H1 (cell line): ENCODE measurements at regions not wholly inside any gene's neighbourhood (a gene's known extent, or its start where the extent isn't known, plus 50 kb on each side); places are given as distances from the start of the nearest gene placed in this dataset.

ENCODE experiments used
- CTCF ChIA-PET: fragments of 300-600 bp; sonication (Branson Sonifier 250); formaldehyde crosslinking; loops from one replicate; lab custom pipeline; 2021; ENCODE audit not compliant: partially characterized antibody; lab: Charles Lee
- POLR2A ChIA-PET: fragments of 300-600 bp; sonication (Branson Sonifier 250); formaldehyde crosslinking; loops from one replicate; lab custom pipeline; 2021; ENCODE audit warnings: inconsistent platforms; ENCODE audit not compliant: partially characterized antibody; lab: Charles Lee
- DNase-seq, 2 experiments: peaks; one replicate each; pipeline versions ENCODE4 v3.0.0 to v3.0.0-alpha.2; 2010 to 2022; ENCODE audit warnings: low spot score in 2 of 2, low read depth in 1 of 2, mixed read lengths in 1 of 2
- FAIRE-seq: peaks from 2 replicates; lab custom pipeline; 2011; peaks lifted over from hg19 to GRCh38; lab: Jason Lieb, UNC
- H2AFZ ChIP-seq: 2 replicates; pipeline ENCODE4 v1.8.1; 2012; ENCODE audit warnings: low read length, inconsistent platforms
- H2AK5ac ChIP-seq: 2 replicates; pipeline ENCODE4 v1.6.1; 2013; ENCODE audit warnings: low read depth, low read length
- H2BK120ac ChIP-seq: replicated peaks from 2 replicates; pipeline ENCODE3; 2013; ENCODE audit warnings: low read depth, low read length, inconsistent platforms
- H2BK12ac ChIP-seq: 2 replicates; pipeline ENCODE4 v1.6.1; 2013; ENCODE audit warnings: low read depth, low read length
- H2BK15ac ChIP-seq: 2 replicates; pipeline ENCODE4 v1.6.1; 2013; ENCODE audit warnings: low read length
- H2BK20ac ChIP-seq: 2 replicates; pipeline ENCODE4 v1.6.1; 2013; ENCODE audit warnings: low read length
- H2BK5ac ChIP-seq: 2 replicates; pipeline ENCODE4 v1.6.1; 2013; ENCODE audit warnings: low read depth, low read length
- H3K14ac ChIP-seq: 2 replicates; pipeline ENCODE4 v1.6.1; 2013; ENCODE audit warnings: inconsistent platforms; ENCODE audit not compliant: insufficient read length
- H3K18ac ChIP-seq: 2 replicates; pipeline ENCODE4 v1.6.1; 2013; ENCODE audit warnings: low read length; ENCODE audit errors: extremely low read depth
- H3K23ac ChIP-seq: 2 replicates; pipeline ENCODE4 v1.6.1; 2013; ENCODE audit warnings: inconsistent platforms; ENCODE audit not compliant: insufficient read length
- H3K23me2 ChIP-seq: 2 replicates; pipeline ENCODE4 v1.6.1; 2013; ENCODE audit warnings: low read depth, low read length
- H3K27ac ChIP-seq: 2 replicates; pipeline ENCODE4 v1.6.1; 2011; ENCODE audit warnings: low read depth, low read length, inconsistent platforms
- H3K27me3 ChIP-seq, 4 experiments: replicated peaks in 1 of 4; 1 replicate in 1 of 4; 2 replicates in 3 of 4; pipeline versions ENCODE4 v1.6.1 to v1.8.1; 2011 to 2013; ENCODE audit warnings: low read length in 3 of 4, mild to moderate bottlenecking in 3 of 4, inconsistent platforms in 2 of 4, mixed read lengths in 2 of 4, moderate library complexity in 1 of 4; ENCODE audit not compliant: control insufficient read depth in 3 of 4, insufficient read depth in 3 of 4; ENCODE audit errors: extremely low read depth in 1 of 4
- H3K36me3 ChIP-seq, 4 experiments: 2 replicates each; pipeline versions ENCODE4 v1.6.1 to v1.8.1; 2011 to 2013; ENCODE audit warnings: mild to moderate bottlenecking in 4 of 4, low read length in 3 of 4, moderate library complexity in 2 of 4, control low read depth in 1 of 4, inconsistent platforms in 1 of 4; ENCODE audit not compliant: insufficient read depth in 4 of 4, control insufficient read depth in 2 of 4
- H3K4ac ChIP-seq: replicated peaks from 2 replicates; pipeline ENCODE3; 2013; ENCODE audit warnings: low read length, low read depth, mixed read lengths, inconsistent platforms; ENCODE audit not compliant: insufficient read length
- H3K4me1 ChIP-seq, 4 experiments: replicated peaks in 1 of 4; 1 replicate in 1 of 4; 2 replicates in 3 of 4; pipeline versions ENCODE4 v1.6.1 to v1.8.1; 2011 to 2013; ENCODE audit warnings: low read length in 3 of 4, inconsistent platforms in 2 of 4, mixed read lengths in 1 of 4; ENCODE audit not compliant: insufficient read depth in 4 of 4, control insufficient read depth in 3 of 4
- H3K4me2 ChIP-seq, 2 experiments: 2 replicates each; pipeline versions ENCODE4 v1.6.1 to v1.8.1; 2011 to 2013; ENCODE audit warnings: low read depth in 2 of 2, low read length in 2 of 2, control low read depth in 1 of 2, inconsistent platforms in 1 of 2, mild to moderate bottlenecking in 1 of 2; ENCODE audit not compliant: insufficient read depth in 1 of 2
- H3K4me3 ChIP-seq, 4 experiments: fragments of 200-600, 300-600 bp in 1 of 4; sonication (generic), shearing (Covaris generic), sonication (Bioruptor Twin) in 1 of 4; 2 replicates each; pipeline versions ENCODE4 v1.5.1 to v1.8.1; 2011 to 2016; ENCODE audit warnings: low read length in 4 of 4, low read depth in 3 of 4, control low read depth in 2 of 4, inconsistent platforms in 2 of 4, mild to moderate bottlenecking in 2 of 4, mixed read lengths in 1 of 4, moderate library complexity in 1 of 4; ENCODE audit not compliant: insufficient read depth in 2 of 4; ENCODE audit errors: extremely low read depth in 1 of 4
- H3K56ac ChIP-seq: replicated peaks from 2 replicates; pipeline ENCODE3; 2013; ENCODE audit warnings: low read depth, mild to moderate bottlenecking, mixed read lengths, low read length, inconsistent platforms; ENCODE audit not compliant: insufficient read length
- H3K79me1 ChIP-seq: 2 replicates; pipeline ENCODE4 v1.6.1; 2013; ENCODE audit warnings: low read depth, low read length, control low read depth
- H3K79me2 ChIP-seq, 2 experiments: 2 replicates each; pipeline versions ENCODE4 v1.6.1 to v1.8.1; 2012 to 2013; ENCODE audit warnings: low read length in 2 of 2, mild to moderate bottlenecking in 2 of 2, inconsistent platforms in 1 of 2; ENCODE audit not compliant: insufficient read depth in 2 of 2, control insufficient read depth in 1 of 2
- H3K9ac ChIP-seq, 4 experiments: replicated peaks in 1 of 4; 1 replicate in 1 of 4; 2 replicates in 3 of 4; pipeline versions ENCODE4 v1.6.1 to v1.8.1; 2011 to 2013; ENCODE audit warnings: low read depth in 3 of 4, low read length in 3 of 4, control low read depth in 2 of 4, mild to moderate bottlenecking in 2 of 4, moderate library complexity in 2 of 4, inconsistent platforms in 1 of 4; ENCODE audit errors: extremely low read depth in 1 of 4
- H3K9me3 ChIP-seq, 2 experiments: 2 replicates each; pipeline versions ENCODE4 v1.6.1 to v1.8.1; 2012 to 2013; ENCODE audit warnings: mild to moderate bottlenecking in 2 of 2, moderate library complexity in 2 of 2, control low read depth in 1 of 2, inconsistent platforms in 1 of 2, low read depth in 1 of 2, low read length in 1 of 2, mixed read lengths in 1 of 2; ENCODE audit not compliant: insufficient read depth in 2 of 2
- H4K20me1 ChIP-seq, 2 experiments: replicated peaks in 1 of 2; 2 replicates each; pipeline versions ENCODE3 to v1.8.1; 2011 to 2013; ENCODE audit warnings: inconsistent platforms in 2 of 2, low read length in 2 of 2, mild to moderate bottlenecking in 1 of 2; ENCODE audit not compliant: insufficient read depth in 2 of 2, control insufficient read depth in 1 of 2
- H4K5ac ChIP-seq: 2 replicates; pipeline ENCODE4 v1.6.1; 2013; ENCODE audit warnings: low read length, low read depth, mixed read lengths, inconsistent platforms; ENCODE audit not compliant: insufficient read length
- H4K8ac ChIP-seq: 2 replicates; pipeline ENCODE4 v1.8.0; 2013; ENCODE audit warnings: mild to moderate bottlenecking, moderate library complexity, low read length, inconsistent platforms; ENCODE audit not compliant: insufficient read depth; ENCODE audit errors: extremely low read depth
- H4K91ac ChIP-seq: replicated peaks from 2 replicates; pipeline ENCODE3; 2013; ENCODE audit warnings: low read length, mixed read lengths, inconsistent platforms; ENCODE audit not compliant: insufficient read length
- JUN ChIP-seq: IDR thresholded peaks from 2 replicates; pipeline ENCODE4 v1.6.1; 2011; ENCODE audit warnings: low read depth, mild to moderate bottlenecking, improper control_type of control experiment, low read length
- JUND ChIP-seq: IDR thresholded peaks from 2 replicates; pipeline ENCODE4 v1.6.1; 2011; ENCODE audit warnings: mild to moderate bottlenecking, improper control_type of control experiment, low read length
- KDM4A ChIP-seq: IDR thresholded peaks from one replicate; pipeline ENCODE4 v1.7.1; 2012; ENCODE audit warnings: low read depth, mild to moderate bottlenecking, moderate library complexity, low read length, inconsistent platforms; ENCODE audit not compliant: severe bottlenecking
- RAD21 ChIP-seq, 2 experiments: IDR thresholded peaks in 1 of 2; conservative IDR thresholded peaks in 1 of 2; 2 replicates each; pipeline ENCODE4 v1.6.1; 2011; ENCODE audit warnings: low read depth in 2 of 2, low read length in 2 of 2, improper control_type of control experiment in 1 of 2, inconsistent platforms in 1 of 2, mild to moderate bottlenecking in 1 of 2, moderate library complexity in 1 of 2
- WGBS, 2 experiments: shearing (Covaris generic) in 1 of 2; methylation state at CpG; one replicate each; pipeline versions ENCODE4 v1.1.6 to v1.1.7; 2013 to 2015; ENCODE audit warnings: low lambda C conversion rate in 2 of 2, mixed read lengths in 2 of 2, inconsistent platforms in 1 of 2, low coverage in 1 of 2, missing lambda C conversion rate in 1 of 2; ENCODE audit not compliant: insufficient replicate concordance in 2 of 2, insufficient coverage in 1 of 2, insufficient read length in 1 of 2; ENCODE audit errors: extremely low coverage in 1 of 2, missing lambda C conversion rate in 1 of 2; 5-methylcytosine and 5-hydroxymethylcytosine counted together

DNA sequence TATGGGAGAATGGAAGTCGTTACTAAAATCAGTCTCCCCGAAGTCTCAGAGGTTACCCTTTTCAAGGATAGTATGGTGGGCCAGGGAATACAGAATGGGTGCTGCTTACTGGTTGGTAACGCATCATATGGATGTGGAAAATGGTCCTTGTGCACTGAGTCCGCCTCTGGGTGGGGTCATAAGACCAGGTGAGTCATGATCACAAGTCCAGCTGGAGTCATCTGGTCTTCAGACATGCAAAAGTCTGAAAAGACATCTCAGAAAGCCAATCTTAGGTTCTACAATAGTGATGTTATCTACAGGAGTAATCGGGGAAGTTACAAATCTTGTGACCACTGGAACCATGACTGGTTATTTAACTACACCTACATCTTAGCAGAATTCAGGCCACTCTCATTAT, 71.9 kb upstream of the TCL1B start:
- Histone ChIP-seq H2BK120ac (no peak overlapping the region), H2BK15ac (no peak overlapping the region), H3K18ac (no peak overlapping the region), H3K27me3 (peaks cover 0 to 2% (median 0%) of the 10 kb centered on the region in 4 experiments; a peak in 1 of 7 replicates), H4K20me1 (no peaks in the 10 kb centered on the region), H2AFZ (no peak overlapping the region), H3K9me3 (no peaks in the 10 kb centered on the region), H2BK20ac (no peak overlapping the region), H3K27ac (no peak overlapping the region), H3K9ac (no peak overlapping the region), H4K91ac (no peak overlapping the region), H3K14ac (no peak overlapping the region), H2AK5ac (no peak overlapping the region), H3K79me2 (no peaks in the 10 kb centered on the region), H3K23ac (no peak overlapping the region), H2BK12ac (no peak overlapping the region; the same call in 1 of the 2 replicates), H3K56ac (no peak overlapping the region), H3K23me2 (no peaks in the 10 kb centered on the region), H4K8ac (no peak overlapping the region), H3K4me1 (peaks cover 0 to 3% (median under 1%) of the 10 kb centered on the region in 4 experiments; a peak in 2 of 7 replicates), H3K36me3 (no peaks in the 10 kb centered on the region), H3K4me2 (no peak overlapping the region), H4K5ac (no peak overlapping the region), H3K4me3 (no peak overlapping the region), H3K79me1 (no peaks in the 10 kb centered on the region), H3K4ac (no peak overlapping the region), H2BK5ac (no peak overlapping the region)
- POLR2A ChIA-PET, result interaction anchor here (0.6 kb wide), 1 partner anchor 66 kb away, joined by 3 read pairs; no protein-coding TSS in a partner anchor
- no peak for DNase-seq
- 95% methylated on average over 5 of the region's 5 CpGs; no CpG with 5 or more reads in 1 of the 2 experiments for WGBS, 2 experiments
- TF ChIP-seq JUN (no peak), JUND (no peak), KDM4A (no peak), RAD21 (IDR thresholded peaks at IDR 0.05 in 1 of 2, conservative IDR thresholded peaks at IDR 0.05 in 1 of 2; ENCODE audit: low read depth in 2 of 2, low read length in 2 of 2) (peak; percentile 9 to 36; a peak in 3 of 4 replicates)
- CTCF ChIA-PET, result interaction anchor here (0.9 to 2.4 kb wide), 9 partner anchors 48 to 487 kb away, joined by 3 to 7 read pairs (median 5); partner anchors contain the start of gene TCL1B
- no peak for FAIRE-seq
